IMR-90 (cell line): ENCODE measurements at regions not wholly inside any gene's neighbourhood (a gene's known extent, or its start where the extent isn't known, plus 50 kb on each side); places are given as distances from the start of the nearest gene placed in this dataset.

Experiments
- ATAC-seq: fragments of 200-7000 bp; cut with Tn5 transposase; 2 replicates; pipeline ENCODE4 v1.9.1; 2020; ENCODE audit warnings: low read depth, mild to moderate bottlenecking, moderate library complexity
- BruUV-seq: library from RNA; stranded (reverse); fragments of 400-500 nt; replicated peaks from 2 replicates; lab custom pipeline; 2021; lab: Mats Ljungman, UMichigan
- CTCF ChIA-PET: fragments of 300-600 bp; formaldehyde crosslinking; extraction: SDS; loops from one replicate; lab custom pipeline; 2021; ENCODE audit warnings: antibody characterized with exemption; lab: Yijun Ruan, JAX
- POLR2A ChIA-PET: fragments of 300-600 bp; sonication (Branson Sonifier 250); formaldehyde crosslinking; loops from one replicate; lab custom pipeline; 2022; ENCODE audit warnings: antibody characterized with exemption; ENCODE audit not compliant: unreplicated experiment; lab: Charles Lee
- DNase-seq: peaks from one replicate; pipeline ENCODE4 v3.0.0; 2013
- H2AFZ ChIP-seq: replicated peaks from 2 replicates; pipeline ENCODE3; 2013; ENCODE audit warnings: low read length, mild to moderate bottlenecking; ENCODE audit not compliant: poor library complexity
- H2AK5ac ChIP-seq: 2 replicates; pipeline ENCODE4 v1.6.1; 2013; ENCODE audit warnings: low read depth, low read length, inconsistent platforms
- H2AK9ac ChIP-seq: replicated peaks from 2 replicates; pipeline ENCODE3; 2013; ENCODE audit warnings: mild to moderate bottlenecking, low read depth, low read length, moderate library complexity; ENCODE audit not compliant: poor library complexity
- H2BK120ac ChIP-seq: 2 replicates; pipeline ENCODE4 v1.6.1; 2013; ENCODE audit warnings: low read depth, low read length, inconsistent platforms
- H2BK15ac ChIP-seq: 3 replicates; pipeline ENCODE4 v1.6.1; 2013; ENCODE audit warnings: low read depth, low read length, inconsistent platforms
- H2BK20ac ChIP-seq: 2 replicates; pipeline ENCODE4 v1.6.1; 2013; ENCODE audit warnings: low read depth, mild to moderate bottlenecking, inconsistent platforms, low read length, moderate library complexity
- H2BK5ac ChIP-seq: 2 replicates; pipeline ENCODE4 v1.6.1; 2013; ENCODE audit warnings: mild to moderate bottlenecking, low read depth, low read length, inconsistent platforms; ENCODE audit not compliant: poor library complexity, severe bottlenecking
- H3K14ac ChIP-seq: replicated peaks from 2 replicates; pipeline ENCODE4 v1.6.1; 2013; ENCODE audit warnings: low read depth, low read length, inconsistent platforms
- H3K18ac ChIP-seq: 2 replicates; pipeline ENCODE4 v1.6.1; 2013; ENCODE audit warnings: low read depth, low read length, control low read depth
- H3K23ac ChIP-seq: 2 replicates; pipeline ENCODE4 v1.6.1; 2013; ENCODE audit warnings: low read depth, low read length, inconsistent platforms
- H3K27ac ChIP-seq: 2 replicates; pipeline ENCODE4 v1.5.1; 2013; ENCODE audit warnings: mild to moderate bottlenecking, control low read depth, low read length; ENCODE audit not compliant: insufficient read depth
- H3K27me3 ChIP-seq: 2 replicates; pipeline ENCODE4 v1.6.1; 2013; ENCODE audit warnings: low read length; ENCODE audit not compliant: control insufficient read depth, insufficient read depth
- H3K36me3 ChIP-seq: 2 replicates; pipeline ENCODE4 v1.6.1; 2013; ENCODE audit warnings: low read length, mixed read lengths; ENCODE audit not compliant: control insufficient read depth, insufficient read depth
- H3K4ac ChIP-seq: 2 replicates; pipeline ENCODE4 v1.6.1; 2013; ENCODE audit warnings: low read depth, low read length, inconsistent platforms
- H3K4me1 ChIP-seq: 2 replicates; pipeline ENCODE4 v1.6.1; 2013; ENCODE audit warnings: low read length, mixed read lengths; ENCODE audit not compliant: control insufficient read depth, insufficient read depth
- H3K4me2 ChIP-seq: 2 replicates; pipeline ENCODE4 v1.6.1; 2013; ENCODE audit warnings: low read depth, mild to moderate bottlenecking, control low read depth, low read length, moderate library complexity
- H3K4me3 ChIP-seq: 2 replicates; pipeline ENCODE4 v1.5.1; 2013; ENCODE audit warnings: low read depth, mild to moderate bottlenecking, control low read depth, low read length, moderate library complexity; ENCODE audit not compliant: insufficient read depth
- H3K56ac ChIP-seq: 2 replicates; pipeline ENCODE4 v1.6.1; 2013; ENCODE audit warnings: low read length, inconsistent platforms; ENCODE audit not compliant: insufficient read depth; ENCODE audit errors: extremely low read depth
- H3K79me1 ChIP-seq, 2 experiments: 2 replicates each; pipeline ENCODE4 v1.6.1; 2013; ENCODE audit warnings: low read length in 2 of 2, inconsistent platforms in 1 of 2, low read depth in 1 of 2
- H3K9ac ChIP-seq: 2 replicates; pipeline ENCODE4 v1.6.1; 2013; ENCODE audit warnings: low read depth, low read length, control low read depth
- H3K9me1 ChIP-seq: 2 replicates; pipeline ENCODE4 v1.6.1; 2013; ENCODE audit warnings: low read length, inconsistent platforms; ENCODE audit not compliant: insufficient read depth
- H3K9me3 ChIP-seq: 2 replicates; pipeline ENCODE4 v1.6.1; 2013; ENCODE audit warnings: low read length; ENCODE audit not compliant: control insufficient read depth, insufficient read depth
- H4K20me1 ChIP-seq: 2 replicates; pipeline ENCODE4 v1.6.1; 2013; ENCODE audit warnings: low read length, inconsistent platforms; ENCODE audit not compliant: insufficient read depth
- H4K5ac ChIP-seq: 2 replicates; pipeline ENCODE4 v1.6.1; 2013; ENCODE audit warnings: mild to moderate bottlenecking, low read depth, low read length, control low read depth
- H4K8ac ChIP-seq, 2 experiments: 2 replicates each; pipeline ENCODE4 v1.6.1; 2013; ENCODE audit warnings: low read depth in 2 of 2, low read length in 2 of 2, control low read depth in 1 of 2, inconsistent platforms in 1 of 2
- H4K91ac ChIP-seq: 2 replicates; pipeline ENCODE4 v1.6.1; 2013; ENCODE audit warnings: low read depth, low read length, inconsistent platforms; ENCODE audit not compliant: insufficient read depth
- BHLHE40 ChIP-seq: fragments of 150-350 bp; IDR thresholded peaks from 2 replicates; pipeline ENCODE4 v1.6.1; 2016; ENCODE audit warnings: mild to moderate bottlenecking, low read depth, low read length
- CEBPB ChIP-seq: IDR thresholded peaks from 2 replicates; pipeline ENCODE4 v1.6.1; 2012; ENCODE audit warnings: low read depth, low read length, improper control_type of control experiment
- CHD1 ChIP-seq: IDR thresholded peaks from 2 replicates; pipeline ENCODE4 v1.6.1; 2012; ENCODE audit warnings: low read depth, low read length, improper control_type of control experiment
- CTCF ChIP-seq: conservative IDR thresholded peaks from 2 replicates; pipeline ENCODE4 v1.5.1; 2012; ENCODE audit warnings: mild to moderate bottlenecking, low read depth, low read length, improper control_type of control experiment
- ELK1 ChIP-seq: fragments of 150-350 bp; IDR thresholded peaks from 2 replicates; pipeline ENCODE4 v1.6.1; 2016; ENCODE audit warnings: low read depth, mild to moderate bottlenecking, low read length, moderate library complexity, borderline replicate concordance
- FOS ChIP-seq: fragments of 150-350 bp; IDR thresholded peaks from 2 replicates; pipeline ENCODE4 v1.6.1; 2016; ENCODE audit warnings: low read depth, low read length
- MAFK ChIP-seq: IDR thresholded peaks from 2 replicates; pipeline ENCODE4 v1.6.1; 2012; ENCODE audit warnings: low read depth, low read length, improper control_type of control experiment
- MAZ ChIP-seq: IDR thresholded peaks from 2 replicates; pipeline ENCODE4 v1.6.1; 2012; ENCODE audit warnings: low read depth, mild to moderate bottlenecking, low read length, improper control_type of control experiment, moderate library complexity, borderline replicate concordance
- MXI1 ChIP-seq: IDR thresholded peaks from 2 replicates; pipeline ENCODE4 v1.6.1; 2012; ENCODE audit warnings: low read depth, mild to moderate bottlenecking, low read length, moderate library complexity, borderline replicate concordance
- NFE2L2 ChIP-seq: fragments of 150-350 bp; IDR thresholded peaks from 2 replicates; pipeline ENCODE4 v1.6.1; 2016; ENCODE audit warnings: low read depth, mild to moderate bottlenecking, low read length
- POLR2A ChIP-seq: IDR thresholded peaks from 2 replicates; pipeline ENCODE4 v1.6.1; 2012; ENCODE audit warnings: mild to moderate bottlenecking, low read depth, low read length
- RAD21 ChIP-seq: IDR thresholded peaks from 2 replicates; pipeline ENCODE4 v1.6.1; 2012; ENCODE audit warnings: low read length, improper control_type of control experiment
- RCOR1 ChIP-seq: IDR thresholded peaks from 2 replicates; pipeline ENCODE4 v1.6.1; 2012; ENCODE audit warnings: mild to moderate bottlenecking, low read length, improper control_type of control experiment; ENCODE audit not compliant: insufficient replicate concordance
- RFX5 ChIP-seq: IDR thresholded peaks from 2 replicates; pipeline ENCODE4 v1.8.0; 2012; ENCODE audit warnings: low read depth, mild to moderate bottlenecking, low read length, moderate library complexity
- SMC3 ChIP-seq: fragments of 150-350 bp; IDR thresholded peaks from 2 replicates; pipeline ENCODE4 v1.6.1; 2016; ENCODE audit warnings: low read depth, mild to moderate bottlenecking, antibody characterized with exemption, low read length, moderate library complexity
- USF2 ChIP-seq: fragments of 150-350 bp; IDR thresholded peaks from 2 replicates; pipeline ENCODE4 v1.6.1; 2017; ENCODE audit warnings: mild to moderate bottlenecking, antibody characterized with exemption, low read length, low read depth
- WGBS, 2 experiments: methylation state at CpG; one replicate each; pipeline versions ENCODE4 v1.1.5 to v1.1.7; 2013; ENCODE audit warnings: missing lambda C conversion rate in 2 of 2; ENCODE audit not compliant: insufficient read length in 1 of 2; ENCODE audit errors: extremely low coverage in 2 of 2; 5-methylcytosine and 5-hydroxymethylcytosine counted together
- dilution Hi-C: fragments of 300-500 bp; cut with HindIII; formaldehyde crosslinking; loops from one replicate; pipeline ENCODE4 v1.14.3; 2018; ENCODE audit warnings: low sequenced_read_pairs; ENCODE audit not compliant: unreplicated experiment
- in situ Hi-C: fragments of 300-500 bp; cut with MboI; formaldehyde crosslinking; loops from 3 replicates; pipeline ENCODE4 v1.14.3; 2019; ENCODE audit warnings: low sequenced_read_pairs, inconsistent platforms, mixed read lengths
- intact Hi-C: fragments of 100-400 bp; cut with micrococcal nuclease; formaldehyde crosslinking; loops from 2 replicates; pipeline ENCODE4 v1.10.0; 2022

GRCh38 chr2:82289446-82289845 is 1984.9 kb upstream of the LRRTM1 start:
- Histone ChIP-seq H4K5ac (no peak overlapping the region), H2BK20ac (no peak overlapping the region), H2AK9ac (no peak overlapping the region), H2BK15ac (no peak overlapping the region), H2BK5ac (no peak overlapping the region), H3K9me1 (no peaks in the 10 kb centered on the region), H3K27me3 (no peaks in the 10 kb centered on the region), H2AK5ac (no peak overlapping the region), H4K20me1 (no peaks in the 10 kb centered on the region), H3K14ac (no peak overlapping the region), H4K91ac (no peak overlapping the region), H3K36me3 (no peaks in the 10 kb centered on the region), H3K56ac (no peak overlapping the region), H3K4me3 (no peak overlapping the region), H3K27ac (no peak overlapping the region), H2AFZ (no peak overlapping the region), H3K9ac (no peak overlapping the region), H3K18ac (no peak overlapping the region), H4K8ac (no peak overlapping the region), H3K4ac (no peak overlapping the region), H3K4me2 (no peak overlapping the region), H3K9me3 (no peaks in the 10 kb centered on the region), H2BK120ac (no peak overlapping the region), H3K4me1 (no peaks in the 10 kb centered on the region), H3K23ac (no peak overlapping the region), H3K79me1 (no peaks in the 10 kb centered on the region)
- intact Hi-C loops (no loop called here), dilution Hi-C loops (no loop called here), in situ Hi-C loops (no loop called here)
- BruUV-seq, result no TSS peak
- CTCF ChIA-PET, result no interaction called here
- POLR2A ChIA-PET, result no interaction called here
- DNase-seq (no peak), ATAC-seq (no peak)
- no peak for TF ChIP-seq RCOR1
- no peak for TF ChIP-seq FOS
- no peak for TF ChIP-seq RAD21
- TF ChIP-seq MXI1, result no peak
- TF ChIP-seq SMC3, result no peak
- TF ChIP-seq ELK1, result no peak
- no peak for TF ChIP-seq POLR2A
- no peak for TF ChIP-seq CTCF
- no peak for TF ChIP-seq MAZ
- TF ChIP-seq BHLHE40, result no peak
- no peak for TF ChIP-seq NFE2L2
- TF ChIP-seq MAFK, result no peak
- no peak for TF ChIP-seq CEBPB
- TF ChIP-seq CHD1, result no peak
- no peak for TF ChIP-seq USF2
- TF ChIP-seq RFX5, result no peak
- whole genome bisulfite sequencing, 2 experiments, result no CpG with 5 or more reads among the region's 1 CpG
